ENCODE measurements at regions not wholly inside any gene's neighbourhood (a gene's known extent, or its start where the extent isn't known, plus 50 kb on each side); places are given as distances from the start of the nearest gene placed in this dataset.

DNA sequence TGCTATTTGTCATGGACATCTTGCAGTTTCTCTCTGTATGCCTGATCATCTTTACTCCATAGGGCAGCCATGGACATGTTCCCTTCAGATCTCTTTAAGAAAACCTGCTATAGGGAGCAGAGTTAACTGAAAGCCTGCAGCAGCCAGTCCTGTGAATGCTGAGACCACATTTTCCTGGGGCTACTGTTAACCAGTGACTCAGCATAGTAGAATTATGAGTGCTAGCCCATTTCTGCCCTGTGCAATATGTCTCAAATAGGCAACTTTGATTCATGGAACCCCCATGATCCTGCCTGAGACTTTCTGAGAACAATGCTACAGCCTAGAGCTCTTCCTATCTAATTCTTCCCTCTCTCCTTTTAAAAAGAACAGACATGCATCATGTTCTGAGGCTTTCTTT lies 624.2 kb downstream of the CHSY3 start:
- Histone ChIP-seq H3K4me1 (ENCODE audit: control insufficient read depth, insufficient read depth, low read length) (no peaks in the 10 kb centered on the region), H3K4me3 (no peak overlapping the region), H3K9ac (ENCODE audit: control insufficient read depth, insufficient read depth, low read length) (no peak overlapping the region), H3K36me3 (ENCODE audit: control insufficient read depth in 2 of 2, insufficient read depth in 2 of 2, low read length in 1 of 2) (no peaks in the 10 kb centered on the region), H4K20me1 (ENCODE audit: control insufficient read depth, insufficient read depth) (no peaks in the 10 kb centered on the region), H3K79me2 (ENCODE audit: control insufficient read depth, insufficient read depth, low read length) (no peaks in the 10 kb centered on the region), H3K27ac (ENCODE audit: control insufficient read depth, insufficient read depth) (no peak overlapping the region), H3K4me2 (ENCODE audit: control insufficient read depth, insufficient read depth) (no peak overlapping the region), H3K27me3 (replicated peaks in 1 of 2; ENCODE audit: control insufficient read depth in 2 of 2, insufficient read depth in 2 of 2, low read length in 1 of 2) (no peaks in the 10 kb centered on the region), H3K9me3 (replicated peaks; ENCODE audit: control insufficient read depth, insufficient read depth, low read length) (no peaks in the 10 kb centered on the region), H2AFZ (ENCODE audit: control insufficient read depth, low read depth, low read length) (no peak overlapping the region)
- SMC1A ChIA-PET (ENCODE audit: uncharacterized antibody, unreplicated experiment), result no interaction called here
- DNase-seq (ENCODE audit: low read depth, low spot score) (no peak), ATAC-seq (no peak), FAIRE-seq (no peak)
- no peak for TF ChIP-seq RBBP5 (conservative IDR thresholded peaks at IDR 0.05)
- TF ChIP-seq, protein P1, sequence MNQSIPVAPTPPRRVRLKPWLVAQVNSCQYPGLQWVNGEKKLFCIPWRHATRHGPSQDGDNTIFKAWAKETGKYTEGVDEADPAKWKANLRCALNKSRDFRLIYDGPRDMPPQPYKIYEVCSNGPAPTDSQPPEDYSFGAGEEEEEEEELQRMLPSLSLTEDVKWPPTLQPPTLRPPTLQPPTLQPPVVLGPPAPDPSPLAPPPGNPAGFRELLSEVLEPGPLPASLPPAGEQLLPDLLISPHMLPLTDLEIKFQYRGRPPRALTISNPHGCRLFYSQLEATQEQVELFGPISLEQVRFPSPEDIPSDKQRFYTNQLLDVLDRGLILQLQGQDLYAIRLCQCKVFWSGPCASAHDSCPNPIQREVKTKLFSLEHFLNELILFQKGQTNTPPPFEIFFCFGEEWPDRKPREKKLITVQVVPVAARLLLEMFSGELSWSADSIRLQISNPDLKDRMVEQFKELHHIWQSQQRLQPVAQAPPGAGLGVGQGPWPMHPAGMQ (IDR thresholded peaks at IDR 0.05; ENCODE audit: borderline replicate concordance), result no peak
- TF ChIP-seq NRF1 (conservative IDR thresholded peaks at IDR 0.05; ENCODE audit: low read depth, low read length), result no peak
- TF ChIP-seq ZSCAN29 (IDR thresholded peaks at IDR 0.05), result no peak
- TF ChIP-seq YY1 (IDR thresholded peaks at IDR 0.05; ENCODE audit: low read depth, low read length), result no peak
- no peak for TF ChIP-seq CBX3 (IDR thresholded peaks at IDR 0.05; ENCODE audit: borderline replicate concordance, low read depth)
- intact Hi-C loops (cut with micrococcal nuclease; ENCODE audit: unreplicated experiment), result no loop called here
- POLR2A ChIA-PET, result no interaction called here
- RAD21 ChIA-PET (ENCODE audit: unreplicated experiment), result no interaction called here
- in situ Hi-C loops (cut with MboI), result no loop called here
- CTCF ChIA-PET, result no interaction called here
- BruUV-seq (replicated peaks), result no TSS peak

DNA sequence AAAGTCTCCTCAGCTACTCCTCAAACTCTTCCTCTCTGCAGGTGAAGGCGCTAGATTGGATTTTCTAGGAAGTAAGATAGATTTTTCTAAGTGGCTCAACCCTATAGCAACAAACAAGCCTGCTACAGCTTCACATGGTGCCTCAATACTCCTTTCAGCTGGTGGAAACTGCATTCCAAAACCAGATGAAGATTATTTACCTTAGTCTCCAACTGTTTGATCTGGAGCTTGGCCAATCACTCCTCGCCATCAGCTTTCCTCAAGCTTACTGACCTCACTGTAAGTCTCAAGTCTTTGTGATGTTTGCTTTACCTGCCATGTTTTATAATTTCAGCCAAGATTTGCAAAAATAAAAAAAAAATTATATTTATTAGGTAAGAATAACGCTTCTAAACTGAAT lies 622.4 kb downstream of the CHSY3 start:
- ChIA-PET POLR2A (no interaction called here), SMC1A (ENCODE audit: uncharacterized antibody, unreplicated experiment) (interaction anchor here (0.8 kb wide), 1 partner anchor 414 kb away, joined by 3 read pairs; no protein-coding TSS in a partner anchor), RAD21 (ENCODE audit: unreplicated experiment) (no interaction called here), CTCF (no interaction called here)
- no TSS peak for BruUV-seq (replicated peaks)
- H3K36me3 ChIP-seq (ENCODE audit: control insufficient read depth in 2 of 2, insufficient read depth in 2 of 2, low read length in 1 of 2), result no peaks in the 10 kb centered on the region
- no peak overlapping the region for H3K4me2 ChIP-seq (ENCODE audit: control insufficient read depth, insufficient read depth)
- no peak for FAIRE-seq
- WGBS (ENCODE audit: insufficient coverage, insufficient replicate concordance, low lambda C conversion rate, missing lambda C conversion rate), result 0% methylated on average over 3 of the region's 3 CpGs
- DNase-seq (ENCODE audit: low read depth, low spot score), result no peak
- H4K20me1 ChIP-seq (ENCODE audit: control insufficient read depth, insufficient read depth), result no peaks in the 10 kb centered on the region
- no peaks in the 10 kb centered on the region for H3K27me3 ChIP-seq (replicated peaks in 1 of 2; ENCODE audit: control insufficient read depth in 2 of 2, insufficient read depth in 2 of 2, low read length in 1 of 2)
- no peaks in the 10 kb centered on the region for H3K9me3 ChIP-seq (replicated peaks; ENCODE audit: control insufficient read depth, insufficient read depth, low read length)
- no peaks in the 10 kb centered on the region for H3K79me2 ChIP-seq (ENCODE audit: control insufficient read depth, insufficient read depth, low read length)
- no peak for ATAC-seq
- H3K4me1 ChIP-seq (ENCODE audit: control insufficient read depth, insufficient read depth, low read length), result no peaks in the 10 kb centered on the region
- no peak overlapping the region for H3K27ac ChIP-seq (ENCODE audit: control insufficient read depth, insufficient read depth)
- H3K4me3 ChIP-seq, result no peak overlapping the region
- no peak overlapping the region for H3K9ac ChIP-seq (ENCODE audit: control insufficient read depth, insufficient read depth, low read length)
- in situ Hi-C loops (cut with MboI), result no loop called here
- no peak overlapping the region for H2AFZ ChIP-seq (ENCODE audit: control insufficient read depth, low read depth, low read length)
- intact Hi-C loops (cut with micrococcal nuclease; ENCODE audit: unreplicated experiment), result no loop called here
- TF ChIP-seq TCF12 (IDR thresholded peaks at IDR 0.05; ENCODE audit: low read depth, low read length) (no peak), BMI1 (IDR thresholded peaks at IDR 0.05; ENCODE audit: borderline replicate concordance) (no peak), ZSCAN29 (IDR thresholded peaks at IDR 0.05) (no peak), CBX3 (IDR thresholded peaks at IDR 0.05; ENCODE audit: borderline replicate concordance, low read depth) (no peak), BHLHE40 (IDR thresholded peaks at IDR 0.05; ENCODE audit: borderline replicate concordance in 1 of 2, low read depth in 2 of 2, low read length in 1 of 2) (no peak), HDAC6 (IDR thresholded peaks at IDR 0.05; ENCODE audit: unreplicated experiment) (no peak), NFYA (IDR thresholded peaks at IDR 0.05; ENCODE audit: borderline replicate concordance, low read depth, low read length) (no peak), RELA (IDR thresholded peaks at IDR 0.05; ENCODE audit: borderline replicate concordance, partially characterized antibody) (no peak)
- TF ChIP-seq, protein P2, sequence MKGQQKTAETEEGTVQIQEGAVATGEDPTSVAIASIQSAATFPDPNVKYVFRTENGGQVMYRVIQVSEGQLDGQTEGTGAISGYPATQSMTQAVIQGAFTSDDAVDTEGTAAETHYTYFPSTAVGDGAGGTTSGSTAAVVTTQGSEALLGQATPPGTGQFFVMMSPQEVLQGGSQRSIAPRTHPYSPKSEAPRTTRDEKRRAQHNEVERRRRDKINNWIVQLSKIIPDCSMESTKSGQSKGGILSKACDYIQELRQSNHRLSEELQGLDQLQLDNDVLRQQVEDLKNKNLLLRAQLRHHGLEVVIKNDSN (IDR thresholded peaks at IDR 0.05; ENCODE audit: borderline replicate concordance, extremely low read length, insufficient read depth, low read depth, low read length), result no peak
- TF ChIP-seq, protein P3, sequence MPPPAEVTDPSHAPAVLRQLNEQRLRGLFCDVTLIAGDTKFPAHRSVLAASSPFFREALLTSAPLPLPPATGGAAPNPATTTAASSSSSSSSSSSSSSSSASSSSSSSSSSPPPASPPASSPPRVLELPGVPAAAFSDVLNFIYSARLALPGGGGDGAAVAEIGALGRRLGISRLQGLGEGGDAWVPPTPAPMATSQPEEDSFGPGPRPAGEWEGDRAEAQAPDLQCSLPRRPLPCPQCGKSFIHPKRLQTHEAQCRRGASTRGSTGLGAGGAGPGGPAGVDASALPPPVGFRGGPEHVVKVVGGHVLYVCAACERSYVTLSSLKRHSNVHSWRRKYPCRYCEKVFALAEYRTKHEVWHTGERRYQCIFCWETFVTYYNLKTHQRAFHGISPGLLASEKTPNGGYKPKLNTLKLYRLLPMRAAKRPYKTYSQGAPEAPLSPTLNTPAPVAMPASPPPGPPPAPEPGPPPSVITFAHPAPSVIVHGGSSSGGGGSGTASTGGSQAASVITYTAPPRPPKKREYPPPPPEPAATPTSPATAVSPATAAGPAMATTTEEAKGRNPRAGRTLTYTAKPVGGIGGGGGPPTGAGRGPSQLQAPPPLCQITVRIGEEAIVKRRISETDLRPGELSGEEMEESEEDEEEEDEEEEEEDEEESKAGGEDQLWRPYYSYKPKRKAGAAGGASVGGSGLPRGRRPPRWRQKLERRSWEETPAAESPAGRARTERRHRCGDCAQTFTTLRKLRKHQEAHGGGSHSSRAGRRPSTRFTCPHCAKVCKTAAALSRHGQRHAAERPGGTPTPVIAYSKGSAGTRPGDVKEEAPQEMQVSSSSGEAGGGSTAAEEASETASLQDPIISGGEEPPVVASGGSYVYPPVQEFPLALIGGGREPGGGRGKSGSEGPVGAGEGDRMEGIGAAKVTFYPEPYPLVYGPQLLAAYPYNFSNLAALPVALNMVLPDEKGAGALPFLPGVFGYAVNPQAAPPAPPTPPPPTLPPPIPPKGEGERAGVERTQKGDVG (CRISPR knock-in tag; IDR thresholded peaks at IDR 0.05), result no peak
